ENCODE measurements at regions not wholly inside any gene's neighbourhood (a gene's known extent, or its start where the extent isn't known, plus 50 kb on each side); places are given as distances from the start of the nearest gene placed in this dataset.

- TF ChIP-seq CTCF (IDR thresholded peaks at IDR 0.05) (no peak), POLR2A (IDR thresholded peaks at IDR 0.05) (no peak)
Observed at GRCh38 chr5:17763301-17763700, 129.0 kb downstream of the TAF11L14 start.

Measured in body of pancreas (tissue), 4 donors.